ENCODE measurements at regions not wholly inside any gene's neighbourhood (a gene's known extent, or its start where the extent isn't known, plus 50 kb on each side); places are given as distances from the start of the nearest gene placed in this dataset.
"Not testable (repeated sequence)": the region's sequence is repeated elsewhere in the genome, so short reads cannot be mapped to it uniquely, and the experiment has no call there.

DNA sequence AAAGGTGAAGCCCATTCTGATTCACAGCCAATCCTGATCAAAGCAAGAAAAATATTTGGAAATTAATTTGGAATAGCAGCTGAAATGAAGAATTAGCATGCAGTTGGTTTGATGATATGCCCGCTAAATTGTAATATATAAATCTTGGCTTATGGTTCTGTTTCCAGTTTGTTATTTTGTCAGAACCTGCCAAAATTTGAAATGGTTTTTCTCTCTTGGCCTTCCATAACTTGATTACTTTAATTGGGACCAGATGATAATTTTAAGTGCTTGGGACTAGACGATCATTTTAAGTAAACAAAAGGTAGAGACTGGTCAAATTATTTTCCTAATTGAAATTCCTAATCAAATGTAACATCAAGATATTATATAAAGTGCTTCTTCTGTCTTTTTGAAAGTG, 842.4 kb downstream of the TBL1XR1 start:
- DNase-seq (ENCODE audit: low read depth in 3 of 3, low spot score in 1 of 3) = no peak

DNA sequence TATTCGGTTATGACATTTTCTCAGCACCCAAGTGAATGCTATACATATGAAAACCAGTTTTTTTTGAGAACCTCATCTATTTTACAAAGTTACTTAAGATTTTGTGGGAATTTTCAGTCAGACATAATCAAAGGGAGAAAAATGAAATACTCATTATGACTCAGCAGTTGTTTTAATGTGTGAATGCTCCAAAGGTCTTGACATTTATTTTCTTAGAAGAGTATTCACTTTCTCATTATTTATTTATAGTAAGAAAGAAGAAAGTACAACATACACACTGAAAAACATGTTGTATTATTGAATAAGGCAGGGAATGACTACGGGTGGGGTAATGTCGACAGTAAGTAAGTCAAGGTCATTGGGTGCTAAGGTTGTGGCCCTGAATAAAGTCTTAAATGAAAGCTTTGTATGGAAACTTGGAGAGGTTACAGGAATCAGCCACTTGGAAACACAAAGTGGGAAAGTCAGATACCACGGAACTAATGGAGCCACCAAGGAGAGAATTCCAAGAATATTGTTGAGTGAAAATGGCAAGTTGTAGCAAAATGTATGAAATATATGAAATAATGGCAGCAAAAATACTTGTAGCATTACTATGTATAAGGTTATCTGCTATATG, 844.5 kb downstream of the TBL1XR1 start:
- DNase-seq (ENCODE audit: low read depth in 3 of 3, low spot score in 1 of 3) = no peak

DNA sequence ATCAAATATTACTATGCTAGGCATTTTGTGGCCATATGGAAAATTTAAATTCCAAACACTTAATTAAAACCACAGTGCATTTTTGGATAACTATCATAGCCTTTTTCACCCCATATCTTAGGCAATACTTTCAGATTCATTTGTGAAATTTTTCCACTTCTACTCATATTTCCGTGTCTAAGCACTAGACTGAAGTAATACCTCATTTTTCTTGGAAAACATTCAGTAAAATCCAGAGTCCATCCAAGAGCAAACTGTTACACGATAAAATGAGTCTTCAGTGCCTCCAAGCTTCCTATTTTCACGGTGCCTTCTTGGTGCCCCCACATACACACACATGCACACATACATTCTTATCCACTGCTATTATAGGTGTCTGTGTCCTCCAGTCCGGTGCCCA, 845.9 kb downstream of the TBL1XR1 start:
- DNase-seq (ENCODE audit: low read depth in 3 of 3, low spot score in 1 of 3) = no peak

DNA sequence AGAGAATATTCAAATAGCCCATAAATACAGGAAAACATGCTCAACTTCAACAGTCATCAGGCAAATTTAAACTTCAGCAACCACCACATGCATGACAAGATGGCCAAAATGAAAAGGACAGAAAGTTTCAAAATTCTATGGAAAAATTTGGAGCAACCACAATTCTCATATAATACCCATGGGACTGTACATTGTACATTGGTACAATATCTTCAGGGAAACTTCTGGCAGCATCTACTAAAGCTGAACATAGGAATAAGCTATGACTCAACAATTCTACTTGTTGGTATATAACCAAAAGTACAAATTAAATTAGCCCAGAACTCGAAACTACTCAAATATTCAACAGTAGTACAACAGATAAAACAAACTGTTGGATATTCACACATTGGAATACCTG, 847.6 kb downstream of the TBL1XR1 start:
- DNase-seq (ENCODE audit: low read depth in 3 of 3, low spot score in 1 of 3) = no peak

DNA sequence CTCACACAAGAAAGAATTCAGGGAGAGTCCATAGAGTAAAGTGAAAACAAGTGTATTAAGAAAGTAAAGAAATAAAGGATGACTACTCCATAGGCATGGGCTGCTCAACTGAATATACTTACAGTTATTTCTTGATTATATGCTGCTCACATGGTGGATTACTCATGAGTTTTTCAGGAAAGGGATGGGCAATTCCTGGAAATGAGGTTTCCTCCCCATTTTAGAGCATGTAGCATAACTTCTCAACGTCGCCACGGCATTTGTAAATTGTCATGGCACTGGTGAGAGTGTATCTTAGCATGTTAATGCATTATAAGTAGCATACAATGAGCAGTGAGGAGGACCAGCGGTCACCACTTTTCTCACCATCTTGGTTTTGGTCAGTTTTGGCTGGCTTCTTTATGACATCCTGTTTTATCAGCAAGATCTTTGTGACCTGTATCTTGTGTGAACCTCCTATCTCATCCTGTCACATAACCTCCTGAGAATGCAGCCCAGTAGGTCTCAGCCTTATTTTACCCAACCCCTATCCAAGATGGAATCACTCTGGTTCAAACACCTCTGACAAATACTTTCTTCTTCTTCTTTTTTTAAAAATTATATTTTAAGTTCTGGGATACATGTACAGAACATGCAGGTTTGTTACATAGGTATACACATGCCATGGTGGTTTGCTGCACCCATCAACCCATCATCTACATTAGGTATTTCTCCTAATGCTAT, 849.7 kb downstream of the TBL1XR1 start:
- DNase-seq (ENCODE audit: low read depth in 3 of 3, low spot score in 1 of 3) = no peak

DNA sequence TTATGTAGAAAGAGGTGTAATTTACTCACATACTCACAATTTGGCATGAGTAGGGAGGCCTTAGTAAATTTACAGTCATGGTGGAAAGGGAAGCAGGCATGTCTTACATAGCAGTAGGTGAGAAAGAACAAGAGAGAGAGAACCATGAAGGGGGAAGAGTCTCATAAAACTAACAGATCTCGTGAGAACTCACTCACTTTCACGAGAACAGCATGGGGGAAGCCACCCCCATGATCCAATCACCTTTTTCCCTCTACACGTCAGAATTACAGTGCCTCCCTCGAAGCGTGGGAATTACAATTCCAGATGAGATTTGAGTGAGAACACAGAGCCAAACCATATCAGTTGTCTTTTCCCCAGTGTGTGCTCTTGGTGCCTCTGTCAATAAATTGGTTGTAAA, 855.3 kb downstream of the TBL1XR1 start:
- no peak for DNase-seq (ENCODE audit: low read depth in 3 of 3, low spot score in 1 of 3)

DNA sequence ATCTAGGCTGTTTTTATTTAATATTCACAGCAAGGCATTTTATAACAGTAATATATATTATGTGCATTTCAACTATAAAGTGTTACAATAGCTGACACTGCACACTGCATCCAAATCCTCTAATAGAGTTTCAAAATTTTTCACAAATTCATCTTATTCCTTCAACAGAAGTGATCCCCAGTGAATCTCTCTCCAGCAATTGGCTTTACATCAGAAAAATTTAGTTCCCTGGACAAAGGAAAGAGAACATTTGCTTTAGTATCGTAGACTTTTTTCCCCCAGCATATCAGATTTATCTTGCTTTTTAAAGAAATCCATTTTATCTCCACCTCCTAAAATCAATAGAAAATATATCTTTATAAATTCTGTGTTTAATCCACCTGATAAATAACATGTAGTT, 868.6 kb downstream of the TBL1XR1 start:
- DNase-seq (ENCODE audit: low read depth in 3 of 3, low spot score in 1 of 3) = no peak

DNA sequence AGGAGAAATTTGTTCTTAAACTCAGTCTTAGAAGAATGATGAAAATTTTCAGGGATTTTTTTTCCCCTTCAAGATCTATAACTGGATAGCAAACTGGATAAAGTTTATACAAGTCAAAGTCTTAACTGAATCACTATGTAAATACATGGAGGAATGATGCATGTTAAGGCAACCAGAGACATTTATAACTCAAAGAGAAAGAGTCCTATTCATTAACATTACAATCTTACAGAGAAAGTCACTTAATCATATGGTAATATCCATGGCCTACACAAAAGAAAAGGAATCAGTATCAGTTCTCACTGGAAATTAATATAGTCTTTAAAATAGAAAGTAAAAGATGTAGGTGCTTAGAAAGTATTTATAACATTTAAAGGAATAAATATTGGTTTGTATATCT, 869.1 kb downstream of the TBL1XR1 start:
- DNase-seq (ENCODE audit: low read depth in 3 of 3, low spot score in 1 of 3) = no peak

DNA sequence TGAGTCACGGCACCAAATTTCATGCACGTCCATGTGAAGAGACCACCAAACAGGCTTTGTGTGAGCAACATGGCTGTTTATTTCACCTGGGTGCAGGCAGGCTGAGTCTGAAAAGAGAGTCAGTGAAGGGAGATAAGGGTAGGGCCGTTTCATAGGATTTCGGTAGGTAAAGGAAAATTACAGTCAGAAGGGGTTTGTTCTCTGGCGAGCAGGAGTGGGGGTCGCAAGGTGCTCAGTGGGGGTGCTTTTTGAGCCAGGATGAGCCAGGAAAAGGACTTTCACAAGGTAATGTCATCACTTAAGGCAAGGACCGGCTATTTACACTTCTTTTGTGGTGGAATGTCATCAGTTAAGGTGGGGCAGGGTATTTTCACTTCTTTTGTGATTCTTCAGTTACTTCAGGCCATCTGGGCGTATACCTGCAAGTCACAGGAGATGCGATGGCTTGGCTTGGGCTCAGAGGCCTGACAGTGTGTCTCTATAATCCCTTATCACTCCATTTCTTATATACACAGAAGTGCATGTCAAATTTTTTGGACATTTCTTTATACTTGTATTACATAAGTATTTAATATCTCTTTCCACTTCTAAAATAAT, 870.3 kb downstream of the TBL1XR1 start:
- not testable (repeated sequence) for DNase-seq (ENCODE audit: low read depth in 3 of 3, low spot score in 1 of 3)

DNA sequence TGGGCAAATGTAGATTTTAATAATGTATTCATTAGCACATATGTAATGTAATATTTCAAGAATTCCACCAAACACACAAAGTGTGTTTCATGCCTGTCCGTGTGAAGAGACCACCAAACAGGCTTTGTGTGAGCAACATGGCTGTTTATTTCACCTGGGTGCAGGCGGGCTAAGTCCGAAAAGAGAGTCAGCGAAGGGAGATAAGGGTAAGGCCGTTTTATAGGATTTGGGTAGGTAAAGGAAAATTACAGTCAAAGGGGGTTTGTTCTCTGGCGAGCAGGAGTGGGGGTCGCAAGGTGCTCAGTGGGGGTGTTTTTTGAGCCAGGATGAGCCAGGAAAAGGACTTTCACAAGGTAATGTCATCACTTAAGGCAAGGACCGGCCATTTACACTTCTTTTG, 875.8 kb downstream of the TBL1XR1 start:
- DNase-seq (ENCODE audit: low read depth in 3 of 3, low spot score in 1 of 3) = not testable (repeated sequence)

DNA sequence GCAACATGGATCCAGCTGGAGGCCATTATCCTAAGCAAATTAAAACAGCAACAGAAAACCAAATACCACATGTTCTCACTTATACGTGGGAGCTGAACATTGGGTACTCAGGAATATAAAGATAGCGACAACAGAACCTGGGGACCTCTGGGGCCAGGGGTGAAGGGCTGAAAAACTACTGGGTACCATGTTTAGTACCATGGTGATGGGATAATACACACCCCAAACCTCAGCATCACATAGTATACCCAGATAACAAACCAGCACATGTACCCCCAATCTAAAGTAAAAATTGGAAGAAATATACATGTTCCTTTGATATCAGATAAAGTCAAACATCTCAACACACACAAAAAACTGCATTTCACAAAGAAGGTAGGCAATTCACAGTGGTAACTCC, 876.2 kb downstream of the TBL1XR1 start:
- no peak for DNase-seq (ENCODE audit: low read depth in 3 of 3, low spot score in 1 of 3)

DNA sequence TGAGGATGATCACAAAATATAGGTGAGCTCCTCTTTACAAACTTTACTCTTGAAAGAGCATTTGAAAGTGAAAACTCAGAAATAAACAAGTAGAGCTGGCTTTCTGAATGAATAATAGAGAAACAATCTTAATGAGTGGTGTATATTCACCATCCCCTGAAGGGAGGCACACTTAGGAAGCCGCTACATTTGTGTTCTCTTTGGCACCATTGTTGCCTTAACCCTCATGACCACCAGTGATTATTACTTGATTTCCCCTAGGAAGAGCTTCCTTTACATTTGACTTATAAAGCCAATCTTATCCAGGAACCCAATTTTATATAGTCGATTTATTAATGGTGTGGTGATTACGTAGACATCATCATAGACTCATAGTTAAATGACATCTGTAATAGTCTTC, 883.9 kb downstream of the TBL1XR1 start:
- no peak for DNase-seq (ENCODE audit: low read depth in 3 of 3, low spot score in 1 of 3)

DNA sequence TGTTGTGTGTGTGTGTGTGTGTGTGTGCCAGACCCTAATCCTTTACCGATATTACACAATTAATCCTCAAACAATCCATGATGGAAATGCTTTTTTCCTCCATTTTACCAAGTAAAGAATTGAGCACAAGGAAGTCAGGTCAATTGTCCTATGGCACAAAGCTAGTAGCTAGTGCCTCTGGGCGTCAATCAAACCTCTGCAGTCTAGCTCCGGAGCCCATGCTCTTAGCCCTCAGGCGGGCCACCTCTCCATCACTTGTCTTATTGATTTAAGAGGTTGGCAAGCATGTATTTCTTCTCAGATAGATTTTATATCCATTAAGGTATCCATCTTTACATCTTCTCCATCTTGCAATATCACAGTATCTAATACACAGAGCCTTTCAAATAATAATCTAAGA, 886.6 kb downstream of the TBL1XR1 start:
- DNase-seq (ENCODE audit: low read depth in 3 of 3, low spot score in 1 of 3) = no peak

DNA sequence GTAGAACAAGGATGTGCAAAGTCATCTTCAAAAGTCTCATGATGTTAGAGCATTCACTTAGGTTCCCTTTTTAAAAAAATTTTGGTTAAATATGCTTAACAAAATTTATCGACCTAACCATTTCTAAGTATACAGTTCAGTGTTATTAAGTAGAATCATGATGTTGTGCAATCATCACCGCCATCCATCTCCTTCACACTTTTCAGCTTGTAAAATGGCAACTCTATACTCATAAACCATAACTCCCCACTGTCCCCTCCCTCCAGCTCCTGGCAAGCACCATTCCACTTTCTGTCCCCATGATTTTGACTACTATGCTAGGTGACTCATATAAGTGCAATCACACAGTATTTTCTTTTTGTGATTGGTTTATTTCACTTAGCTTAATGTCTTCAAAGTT, 895.0 kb downstream of the TBL1XR1 start:
- no peak for DNase-seq (ENCODE audit: low read depth in 3 of 3, low spot score in 1 of 3)

DNA sequence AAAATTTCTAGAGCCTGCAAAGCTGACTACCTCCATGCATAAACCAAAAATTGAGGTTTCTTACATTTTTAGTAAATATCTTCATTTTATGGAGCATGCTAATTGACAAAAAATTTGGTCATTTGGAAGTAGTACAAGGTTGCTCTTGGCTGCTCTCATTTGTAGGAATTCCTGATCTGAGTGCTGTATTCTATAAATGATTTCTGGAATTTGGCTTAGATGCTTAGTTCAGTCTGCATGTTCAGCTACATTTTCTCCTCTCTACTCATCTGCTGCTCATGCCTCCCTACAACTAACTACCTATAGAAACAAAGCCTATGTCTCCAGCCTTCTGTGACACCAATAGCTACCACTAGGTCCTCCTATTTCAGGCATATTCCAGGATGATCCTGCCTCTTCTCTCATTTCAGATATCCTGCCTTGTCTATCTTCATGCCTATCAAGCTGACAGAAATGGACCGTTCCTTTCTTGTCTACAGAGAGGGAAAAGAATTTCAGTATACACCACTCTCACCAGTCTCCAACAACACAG, 901.1 kb downstream of the TBL1XR1 start:
- DNase-seq (ENCODE audit: low read depth in 3 of 3, low spot score in 1 of 3) = no peak

DNA sequence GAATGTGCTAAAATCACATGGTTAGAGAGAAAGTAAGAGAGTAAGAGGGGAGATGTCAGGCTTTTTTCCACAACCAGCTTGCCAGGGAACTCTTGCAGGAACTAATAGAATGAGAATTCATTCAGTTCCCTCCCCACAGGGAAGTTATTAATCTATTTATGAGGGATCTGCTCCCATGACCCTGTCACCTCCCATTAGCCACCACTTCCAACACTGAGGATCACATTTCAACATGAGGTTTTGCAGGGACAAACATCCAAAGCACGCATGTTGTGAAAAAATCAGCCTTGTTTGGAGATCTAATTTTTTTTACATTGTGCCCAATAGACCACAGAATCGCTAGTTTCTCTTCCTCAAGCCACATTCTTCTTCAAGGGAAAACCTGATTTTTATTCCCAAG, 904.0 kb downstream of the TBL1XR1 start:
- no peak for DNase-seq (ENCODE audit: low read depth in 3 of 3, low spot score in 1 of 3)

DNA sequence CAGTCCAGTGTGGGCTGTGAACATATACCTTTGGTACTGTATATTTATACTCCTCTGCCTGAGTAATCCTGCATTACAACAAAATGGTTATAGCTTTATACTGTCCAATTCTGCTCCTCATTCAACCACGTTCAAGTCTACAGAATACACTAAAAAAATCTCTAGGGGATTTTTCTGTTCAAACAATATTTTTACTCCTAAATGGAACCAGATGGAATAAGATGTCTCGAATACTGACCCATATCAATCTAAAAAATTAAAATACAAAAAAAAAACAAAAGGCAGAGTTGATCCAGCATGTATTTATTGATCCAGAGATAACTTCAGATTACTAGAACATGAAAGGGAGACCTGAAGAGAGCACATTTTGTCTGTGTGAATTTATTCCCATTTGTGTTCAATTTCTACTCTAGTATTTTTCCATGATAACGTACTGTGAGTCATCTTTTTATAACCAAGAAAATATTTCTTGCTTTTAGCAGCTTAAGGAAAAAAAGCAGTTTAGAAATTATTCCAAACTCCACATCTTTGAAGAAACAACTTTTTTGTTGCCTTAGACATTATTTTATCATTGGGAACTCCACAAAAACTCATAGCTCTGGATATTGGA, 910.7 kb downstream of the TBL1XR1 start:
- no peak for DNase-seq (ENCODE audit: low read depth in 3 of 3, low spot score in 1 of 3)

DNA sequence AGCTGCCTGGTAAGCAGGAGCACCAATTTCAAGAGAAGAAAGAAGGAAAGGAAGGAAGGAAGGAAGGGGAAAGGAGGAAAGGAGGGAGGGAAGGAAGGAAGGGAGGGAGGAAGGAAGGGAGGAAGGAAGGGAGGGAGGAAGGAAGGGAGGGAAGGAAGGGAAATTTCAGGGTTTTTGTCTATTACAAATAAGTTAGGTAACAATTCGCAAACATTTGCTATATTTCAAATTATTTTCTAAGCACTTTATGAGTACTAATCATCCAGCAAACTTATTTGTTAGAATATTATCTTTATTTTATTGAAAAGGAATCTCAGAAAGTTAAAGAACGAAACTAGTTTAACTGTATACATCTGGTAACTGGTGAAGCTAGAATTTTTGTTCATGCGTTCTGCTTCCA, 921.7 kb downstream of the TBL1XR1 start:
- DNase-seq (ENCODE audit: low read depth in 3 of 3, low spot score in 1 of 3) = no peak

DNA sequence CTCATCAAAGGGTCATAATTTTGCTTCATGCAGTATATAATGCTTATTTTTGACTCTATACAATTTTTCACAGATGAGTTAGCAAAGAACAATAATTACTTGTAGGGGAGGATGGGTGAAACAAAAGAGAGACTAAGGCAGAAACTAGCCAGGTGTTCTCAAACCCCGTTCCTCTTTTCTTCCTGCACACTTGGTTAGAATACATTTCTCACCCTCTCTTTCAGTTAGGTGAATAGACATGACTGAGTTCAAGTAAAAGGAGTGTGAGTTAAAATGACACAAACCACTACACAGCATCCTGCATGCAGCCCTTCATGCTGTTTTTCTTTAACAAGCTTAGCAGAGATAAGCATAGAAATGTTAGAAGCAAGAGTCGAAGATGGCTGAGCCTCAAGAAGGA, 922.2 kb downstream of the TBL1XR1 start:
- no peak for DNase-seq (ENCODE audit: low read depth in 3 of 3, low spot score in 1 of 3)

DNA sequence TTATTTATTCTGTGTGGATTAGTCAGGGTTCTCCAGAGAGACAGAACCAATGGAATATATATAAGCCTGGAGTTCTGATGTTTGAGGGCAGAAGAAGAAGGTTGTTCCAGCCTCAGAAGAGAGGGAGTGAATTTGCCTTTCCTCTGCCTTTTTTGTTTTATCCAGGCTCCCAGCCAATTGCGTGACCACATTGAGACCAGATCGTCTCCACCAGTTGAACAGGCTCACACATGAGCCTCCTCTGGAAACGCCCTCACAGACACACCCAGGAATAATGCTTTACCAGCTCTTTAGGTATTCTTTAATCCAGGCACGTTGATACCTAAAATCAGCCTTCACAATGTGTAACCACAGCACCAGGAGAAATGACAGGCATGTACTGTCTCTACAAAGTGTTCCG, 923.1 kb downstream of the TBL1XR1 start:
- DNase-seq (ENCODE audit: low read depth in 3 of 3, low spot score in 1 of 3) = no peak

DNA sequence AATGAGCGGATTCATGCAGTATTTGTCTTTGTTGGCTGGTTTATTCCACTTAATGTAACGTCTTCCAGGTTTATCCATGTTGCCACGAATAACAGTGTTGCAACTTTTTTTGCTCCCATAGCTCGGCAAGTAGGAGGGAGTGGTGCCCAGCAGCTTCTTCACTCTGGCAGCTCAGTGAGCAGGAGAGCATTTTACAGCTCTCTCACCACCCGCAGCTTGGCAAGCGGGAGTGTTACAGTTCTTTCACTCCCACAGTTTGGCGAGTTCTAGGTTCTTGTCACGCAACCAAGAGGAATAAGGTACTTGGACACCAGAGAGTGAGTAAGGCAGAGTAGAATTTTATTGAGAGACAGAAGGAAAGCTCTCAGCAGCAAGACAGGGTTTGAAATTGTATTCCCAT, 935.2 kb downstream of the TBL1XR1 start:
- DNase-seq (ENCODE audit: low read depth in 3 of 3, low spot score in 1 of 3) = no peak

DNA sequence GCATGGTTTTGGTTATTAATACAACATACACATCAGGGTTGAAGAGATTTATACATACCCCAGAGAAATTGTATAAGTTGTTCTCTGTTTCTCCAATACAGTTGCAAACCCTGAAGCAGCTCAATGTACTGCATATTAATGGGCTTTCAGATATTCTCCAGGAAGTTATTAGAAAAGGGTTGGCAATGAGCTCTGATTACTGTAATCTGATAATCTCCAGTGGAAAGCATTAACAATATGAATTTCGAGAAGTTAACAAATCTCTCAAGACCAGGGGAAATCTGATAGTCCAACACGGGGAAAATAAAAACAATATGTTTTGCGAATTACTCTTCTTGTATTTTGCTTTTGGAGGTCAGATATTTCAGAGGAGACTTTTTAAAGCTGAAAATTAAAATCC, 950.1 kb downstream of the TBL1XR1 start:
- DNase-seq (ENCODE audit: low read depth in 3 of 3, low spot score in 1 of 3) = no peak

All from stimulated activated CD4-positive, alpha-beta T cell treated with anti-CD3 and anti-CD28 coated beads, TNF-alpha, amount 100 ng/mL, for 1 hour (primary cell).